ENCODE measurements at regions not wholly inside any gene's neighbourhood (a gene's known extent, or its start where the extent isn't known, plus 50 kb on each side); places are given as distances from the start of the nearest gene placed in this dataset.
"Not testable (repeated sequence)": the region's sequence is repeated elsewhere in the genome, so short reads cannot be mapped to it uniquely, and the experiment has no call there.

- Histone ChIP-seq H3K27me3 (ENCODE audit: control insufficient read depth, insufficient read depth, low read length) (no peaks in the 10 kb centered on the region), H3K4me3 (ENCODE audit: low read depth, low read length) (no peak overlapping the region), H3K36me3 (ENCODE audit: control insufficient read depth, insufficient read depth, low read length) (no peaks in the 10 kb centered on the region), H3K9me3 (ENCODE audit: control insufficient read depth, insufficient read depth, low read length) (no peaks in the 10 kb centered on the region), H3K4me1 (ENCODE audit: control insufficient read depth, insufficient read depth, low read length) (no peaks in the 10 kb centered on the region), H3K9ac (ENCODE audit: low read depth, low read length) (no peak overlapping the region)
Observed at GRCh38 chr6:80607811-80608391, 501.4 kb downstream of the BCKDHB start.

- H3K4me3 ChIP-seq (ENCODE audit: low read depth, low read length), result no peak overlapping the region
- no peak overlapping the region for H3K9ac ChIP-seq (ENCODE audit: low read depth, low read length)
- H3K27me3 ChIP-seq (ENCODE audit: control insufficient read depth, insufficient read depth, low read length), result no peaks in the 10 kb centered on the region
- H3K36me3 ChIP-seq (ENCODE audit: control insufficient read depth, insufficient read depth, low read length), result no peaks in the 10 kb centered on the region
- no peaks in the 10 kb centered on the region for H3K4me1 ChIP-seq (ENCODE audit: control insufficient read depth, insufficient read depth, low read length)
- H3K9me3 ChIP-seq (ENCODE audit: control insufficient read depth, insufficient read depth, low read length), result no peaks in the 10 kb centered on the region
Observed at GRCh38 chr6:80605165-80605989, 498.9 kb downstream of the BCKDHB start.

- Histone ChIP-seq H3K9ac (ENCODE audit: low read depth, low read length) (no peak overlapping the region), H3K36me3 (ENCODE audit: control insufficient read depth, insufficient read depth, low read length) (no peaks in the 10 kb centered on the region), H3K9me3 (ENCODE audit: control insufficient read depth, insufficient read depth, low read length) (no peaks in the 10 kb centered on the region), H3K4me3 (ENCODE audit: low read depth, low read length) (no peak overlapping the region), H3K4me1 (ENCODE audit: control insufficient read depth, insufficient read depth, low read length) (no peaks in the 10 kb centered on the region), H3K27me3 (ENCODE audit: control insufficient read depth, insufficient read depth, low read length) (no peaks in the 10 kb centered on the region)
Observed at GRCh38 chr6:80603679-80604078, 497.2 kb downstream of the BCKDHB start.

GRCh38 chr6:80594461-80594860 lies 488.0 kb downstream of the BCKDHB start:
- no peaks in the 10 kb centered on the region for H3K27me3 ChIP-seq (ENCODE audit: control insufficient read depth, insufficient read depth, low read length)
- H3K4me3 ChIP-seq (ENCODE audit: low read depth, low read length), result no peak overlapping the region
- H3K9me3 ChIP-seq (ENCODE audit: control insufficient read depth, insufficient read depth, low read length), result no peaks in the 10 kb centered on the region
- no peaks in the 10 kb centered on the region for H3K36me3 ChIP-seq (ENCODE audit: control insufficient read depth, insufficient read depth, low read length)
- H3K4me1 ChIP-seq (ENCODE audit: control insufficient read depth, insufficient read depth, low read length), result no peaks in the 10 kb centered on the region
- no peak overlapping the region for H3K9ac ChIP-seq (ENCODE audit: low read depth, low read length)

GRCh38 chr6:80592436-80592835 lies 486.0 kb downstream of the BCKDHB start:
- no peaks in the 10 kb centered on the region for H3K36me3 ChIP-seq (ENCODE audit: control insufficient read depth, insufficient read depth, low read length)
- no peaks in the 10 kb centered on the region for H3K9me3 ChIP-seq (ENCODE audit: control insufficient read depth, insufficient read depth, low read length)
- no peak overlapping the region for H3K4me3 ChIP-seq (ENCODE audit: low read depth, low read length)
- no peaks in the 10 kb centered on the region for H3K27me3 ChIP-seq (ENCODE audit: control insufficient read depth, insufficient read depth, low read length)
- H3K9ac ChIP-seq (ENCODE audit: low read depth, low read length), result no peak overlapping the region
- no peaks in the 10 kb centered on the region for H3K4me1 ChIP-seq (ENCODE audit: control insufficient read depth, insufficient read depth, low read length)

GRCh38 chr6:80586242-80586641 lies 479.8 kb downstream of the BCKDHB start:
- H3K4me3 ChIP-seq (ENCODE audit: low read depth, low read length), result no peak overlapping the region
- peaks cover 3% of the 10 kb centered on the region for H3K9me3 ChIP-seq (ENCODE audit: control insufficient read depth, insufficient read depth, low read length)
- H3K9ac ChIP-seq (ENCODE audit: low read depth, low read length), result no peak overlapping the region
- H3K36me3 ChIP-seq (ENCODE audit: control insufficient read depth, insufficient read depth, low read length), result no peaks in the 10 kb centered on the region
- no peaks in the 10 kb centered on the region for H3K4me1 ChIP-seq (ENCODE audit: control insufficient read depth, insufficient read depth, low read length)
- H3K27me3 ChIP-seq (ENCODE audit: control insufficient read depth, insufficient read depth, low read length), result no peaks in the 10 kb centered on the region

GRCh38 chr6:80579391-80580023 lies 473.0 kb downstream of the BCKDHB start:
- H3K9me3 ChIP-seq (ENCODE audit: control insufficient read depth, insufficient read depth, low read length), result no peaks in the 10 kb centered on the region
- no peak overlapping the region for H3K4me3 ChIP-seq (ENCODE audit: low read depth, low read length)
- H3K9ac ChIP-seq (ENCODE audit: low read depth, low read length), result no peak overlapping the region
- H3K36me3 ChIP-seq (ENCODE audit: control insufficient read depth, insufficient read depth, low read length), result no peaks in the 10 kb centered on the region
- H3K4me1 ChIP-seq (ENCODE audit: control insufficient read depth, insufficient read depth, low read length), result peaks cover 3% of the 10 kb centered on the region
- no peaks in the 10 kb centered on the region for H3K27me3 ChIP-seq (ENCODE audit: control insufficient read depth, insufficient read depth, low read length)

- not testable (repeated sequence) for H3K4me1 ChIP-seq (ENCODE audit: control insufficient read depth, insufficient read depth, low read length); H3K36me3 ChIP-seq (ENCODE audit: control insufficient read depth, insufficient read depth, low read length); H3K4me3 ChIP-seq (ENCODE audit: low read depth, low read length); H3K9me3 ChIP-seq (ENCODE audit: control insufficient read depth, insufficient read depth, low read length); H3K9ac ChIP-seq (ENCODE audit: low read depth, low read length); H3K27me3 ChIP-seq (ENCODE audit: control insufficient read depth, insufficient read depth, low read length)
Observed at GRCh38 chr6:80573320-80573719, 466.8 kb downstream of the BCKDHB start.

GRCh38 chr6:80566361-80566760 lies 459.9 kb downstream of the BCKDHB start:
- no peak overlapping the region for H3K4me3 ChIP-seq (ENCODE audit: low read depth, low read length)
- no peaks in the 10 kb centered on the region for H3K4me1 ChIP-seq (ENCODE audit: control insufficient read depth, insufficient read depth, low read length)
- H3K9me3 ChIP-seq (ENCODE audit: control insufficient read depth, insufficient read depth, low read length), result no peaks in the 10 kb centered on the region
- no peaks in the 10 kb centered on the region for H3K36me3 ChIP-seq (ENCODE audit: control insufficient read depth, insufficient read depth, low read length)
- H3K9ac ChIP-seq (ENCODE audit: low read depth, low read length), result no peak overlapping the region
- no peaks in the 10 kb centered on the region for H3K27me3 ChIP-seq (ENCODE audit: control insufficient read depth, insufficient read depth, low read length)

GRCh38 chr6:80553071-80553740 lies 446.7 kb downstream of the BCKDHB start:
- H3K9ac ChIP-seq (ENCODE audit: low read depth, low read length), result no peak overlapping the region
- no peaks in the 10 kb centered on the region for H3K4me1 ChIP-seq (ENCODE audit: control insufficient read depth, insufficient read depth, low read length)
- no peaks in the 10 kb centered on the region for H3K27me3 ChIP-seq (ENCODE audit: control insufficient read depth, insufficient read depth, low read length)
- no peak overlapping the region for H3K4me3 ChIP-seq (ENCODE audit: low read depth, low read length)
- no peaks in the 10 kb centered on the region for H3K9me3 ChIP-seq (ENCODE audit: control insufficient read depth, insufficient read depth, low read length)
- no peaks in the 10 kb centered on the region for H3K36me3 ChIP-seq (ENCODE audit: control insufficient read depth, insufficient read depth, low read length)

GRCh38 chr6:80550748-80551147 lies 444.3 kb downstream of the BCKDHB start:
- Histone ChIP-seq H3K36me3 (ENCODE audit: control insufficient read depth, insufficient read depth, low read length) (no peaks in the 10 kb centered on the region), H3K9ac (ENCODE audit: low read depth, low read length) (no peak overlapping the region), H3K27me3 (ENCODE audit: control insufficient read depth, insufficient read depth, low read length) (no peaks in the 10 kb centered on the region), H3K4me1 (ENCODE audit: control insufficient read depth, insufficient read depth, low read length) (no peaks in the 10 kb centered on the region), H3K4me3 (ENCODE audit: low read depth, low read length) (no peak overlapping the region), H3K9me3 (ENCODE audit: control insufficient read depth, insufficient read depth, low read length) (no peaks in the 10 kb centered on the region)
